ENCODE measurements at regions not wholly inside any gene's neighbourhood (a gene's known extent, or its start where the extent isn't known, plus 50 kb on each side); places are given as distances from the start of the nearest gene placed in this dataset.

DNA sequence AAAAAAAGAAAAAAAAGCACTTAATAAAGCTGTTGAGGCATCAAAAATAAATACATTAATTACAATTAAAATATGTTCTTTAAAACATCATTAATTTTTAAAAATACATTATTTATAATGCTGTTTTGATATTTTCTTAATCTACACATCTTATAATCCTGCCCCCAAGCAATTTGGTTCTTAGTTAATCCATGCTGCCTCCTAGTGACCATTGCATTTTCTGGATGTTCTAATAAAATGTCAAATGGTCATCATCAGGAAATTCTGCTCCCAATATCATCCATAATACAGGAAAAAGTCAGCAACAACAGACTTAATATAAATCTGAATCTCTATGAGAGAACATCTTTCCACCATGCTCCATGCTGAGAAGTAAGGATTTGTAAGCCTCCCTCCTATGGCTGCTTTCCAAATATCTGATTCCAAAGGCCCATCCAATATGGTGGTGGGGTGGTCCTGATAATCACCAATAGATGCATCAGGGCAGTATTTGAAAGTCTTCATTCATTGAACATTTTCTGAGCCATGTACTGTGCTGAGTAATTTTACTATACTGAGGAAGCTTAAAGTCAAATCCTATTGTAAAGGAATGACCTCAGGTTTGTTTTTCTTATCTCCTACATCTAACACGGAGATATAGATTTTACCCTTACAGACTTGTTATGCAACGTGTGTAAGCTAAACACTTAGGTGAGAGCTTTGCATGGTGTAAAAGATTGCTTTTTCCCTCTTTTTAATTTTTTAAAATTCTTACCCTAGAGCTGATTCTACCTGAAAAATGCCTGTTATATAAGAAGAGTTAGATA is 124.7 kb upstream of the BMAL1 start:
- peak in 2 of 4 experiments; percentile 33 to 44 for DNase-seq (ENCODE audit: extremely low read depth in 1 of 4, low spot score in 3 of 4)
- H3K4me1 ChIP-seq (replicated peaks in 1 of 2; ENCODE audit: control insufficient read depth in 2 of 2, insufficient read depth in 2 of 2, low read length in 2 of 2): no peaks in the 10 kb centered on the region
- ChIA-PET POLR2A (interaction anchor here (0.7 kb wide), 1 partner anchor 15 kb away, joined by 3 read pairs; no protein-coding TSS in a partner anchor), CTCF (ENCODE audit: low intra/inter-chr PET ratio) (interaction anchor here (1.0 to 2.6 kb wide), 3 partner anchors 188 to 567 kb away, joined by 3 to 16 read pairs (median 5); no protein-coding TSS in a partner anchor)
- H3K9ac ChIP-seq (ENCODE audit: insufficient read depth in 1 of 2, low read depth in 2 of 2, low read length in 2 of 2): no peak overlapping the region
- WGBS (ENCODE audit: insufficient coverage, low coverage, missing lambda C conversion rate): 5% methylated on average over 2 of the region's 2 CpGs
- H3K27ac ChIP-seq (ENCODE audit: extremely low read depth, low read depth, low read length): no peak overlapping the region
- no peaks in the 10 kb centered on the region for H3K36me3 ChIP-seq (ENCODE audit: control insufficient read depth, insufficient read depth, low read length)
- no peaks in the 10 kb centered on the region for H3K27me3 ChIP-seq (ENCODE audit: control insufficient read depth in 2 of 2, insufficient read depth in 2 of 2, low read length in 2 of 2)
- no peak overlapping the region for H3K4me2 ChIP-seq (ENCODE audit: insufficient read depth, low read length)
- no peaks in the 10 kb centered on the region for H3K9me1 ChIP-seq (ENCODE audit: control insufficient read depth, insufficient read depth, low read length)
- no peak overlapping the region for H3K4me3 ChIP-seq
- peak; percentile 51 for FAIRE-seq
- no peaks in the 10 kb centered on the region for H4K20me1 ChIP-seq (replicated peaks; ENCODE audit: control insufficient read depth, insufficient read depth, low read length)
- no peaks in the 10 kb centered on the region for H3K79me2 ChIP-seq (ENCODE audit: control insufficient read depth, insufficient read depth, low read length)
- H3K9me3 ChIP-seq (replicated peaks; ENCODE audit: control insufficient read depth, insufficient read depth, low read depth, low read length): no peaks in the 10 kb centered on the region
- no peak overlapping the region for H2AFZ ChIP-seq (ENCODE audit: low read depth, low read length)
- in situ Hi-C loops (cut with MboI) (no loop called here), intact Hi-C loops (cut with micrococcal nuclease) (loop anchor here (1.0 to 2.0 kb wide), 2 partner anchors 136 to 189 kb away; no protein-coding TSS in a partner anchor)
- no TSS peak for BruUV-seq (replicated peaks)
- 0 out of 3 replicates have a peak, but pooled peaks have one; percentile 37 for ATAC-seq
- no peak for TF ChIP-seq CBX5 (IDR thresholded peaks at IDR 0.05; ENCODE audit: borderline replicate concordance, low read depth)
- TF ChIP-seq RAD21 (CRISPR knock-in tag; conservative IDR thresholded peaks at IDR 0.05 in 1 of 2, IDR thresholded peaks at IDR 0.05 in 1 of 2): peak; percentile 74 to 84
- no peak for TF ChIP-seq SMARCB1 (IDR thresholded peaks at IDR 0.05; ENCODE audit: insufficient read length, low read depth)
- TF ChIP-seq, protein P1, sequence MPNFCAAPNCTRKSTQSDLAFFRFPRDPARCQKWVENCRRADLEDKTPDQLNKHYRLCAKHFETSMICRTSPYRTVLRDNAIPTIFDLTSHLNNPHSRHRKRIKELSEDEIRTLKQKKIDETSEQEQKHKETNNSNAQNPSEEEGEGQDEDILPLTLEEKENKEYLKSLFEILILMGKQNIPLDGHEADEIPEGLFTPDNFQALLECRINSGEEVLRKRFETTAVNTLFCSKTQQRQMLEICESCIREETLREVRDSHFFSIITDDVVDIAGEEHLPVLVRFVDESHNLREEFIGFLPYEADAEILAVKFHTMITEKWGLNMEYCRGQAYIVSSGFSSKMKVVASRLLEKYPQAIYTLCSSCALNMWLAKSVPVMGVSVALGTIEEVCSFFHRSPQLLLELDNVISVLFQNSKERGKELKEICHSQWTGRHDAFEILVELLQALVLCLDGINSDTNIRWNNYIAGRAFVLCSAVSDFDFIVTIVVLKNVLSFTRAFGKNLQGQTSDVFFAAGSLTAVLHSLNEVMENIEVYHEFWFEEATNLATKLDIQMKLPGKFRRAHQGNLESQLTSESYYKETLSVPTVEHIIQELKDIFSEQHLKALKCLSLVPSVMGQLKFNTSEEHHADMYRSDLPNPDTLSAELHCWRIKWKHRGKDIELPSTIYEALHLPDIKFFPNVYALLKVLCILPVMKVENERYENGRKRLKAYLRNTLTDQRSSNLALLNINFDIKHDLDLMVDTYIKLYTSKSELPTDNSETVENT (CRISPR knock-in tag; IDR thresholded peaks at IDR 0.05): no peak
- TF ChIP-seq SMC3 (conservative IDR thresholded peaks at IDR 0.05; ENCODE audit: insufficient read depth, low read depth, low read length): peak; percentile 54
- TF ChIP-seq, protein P2, sequence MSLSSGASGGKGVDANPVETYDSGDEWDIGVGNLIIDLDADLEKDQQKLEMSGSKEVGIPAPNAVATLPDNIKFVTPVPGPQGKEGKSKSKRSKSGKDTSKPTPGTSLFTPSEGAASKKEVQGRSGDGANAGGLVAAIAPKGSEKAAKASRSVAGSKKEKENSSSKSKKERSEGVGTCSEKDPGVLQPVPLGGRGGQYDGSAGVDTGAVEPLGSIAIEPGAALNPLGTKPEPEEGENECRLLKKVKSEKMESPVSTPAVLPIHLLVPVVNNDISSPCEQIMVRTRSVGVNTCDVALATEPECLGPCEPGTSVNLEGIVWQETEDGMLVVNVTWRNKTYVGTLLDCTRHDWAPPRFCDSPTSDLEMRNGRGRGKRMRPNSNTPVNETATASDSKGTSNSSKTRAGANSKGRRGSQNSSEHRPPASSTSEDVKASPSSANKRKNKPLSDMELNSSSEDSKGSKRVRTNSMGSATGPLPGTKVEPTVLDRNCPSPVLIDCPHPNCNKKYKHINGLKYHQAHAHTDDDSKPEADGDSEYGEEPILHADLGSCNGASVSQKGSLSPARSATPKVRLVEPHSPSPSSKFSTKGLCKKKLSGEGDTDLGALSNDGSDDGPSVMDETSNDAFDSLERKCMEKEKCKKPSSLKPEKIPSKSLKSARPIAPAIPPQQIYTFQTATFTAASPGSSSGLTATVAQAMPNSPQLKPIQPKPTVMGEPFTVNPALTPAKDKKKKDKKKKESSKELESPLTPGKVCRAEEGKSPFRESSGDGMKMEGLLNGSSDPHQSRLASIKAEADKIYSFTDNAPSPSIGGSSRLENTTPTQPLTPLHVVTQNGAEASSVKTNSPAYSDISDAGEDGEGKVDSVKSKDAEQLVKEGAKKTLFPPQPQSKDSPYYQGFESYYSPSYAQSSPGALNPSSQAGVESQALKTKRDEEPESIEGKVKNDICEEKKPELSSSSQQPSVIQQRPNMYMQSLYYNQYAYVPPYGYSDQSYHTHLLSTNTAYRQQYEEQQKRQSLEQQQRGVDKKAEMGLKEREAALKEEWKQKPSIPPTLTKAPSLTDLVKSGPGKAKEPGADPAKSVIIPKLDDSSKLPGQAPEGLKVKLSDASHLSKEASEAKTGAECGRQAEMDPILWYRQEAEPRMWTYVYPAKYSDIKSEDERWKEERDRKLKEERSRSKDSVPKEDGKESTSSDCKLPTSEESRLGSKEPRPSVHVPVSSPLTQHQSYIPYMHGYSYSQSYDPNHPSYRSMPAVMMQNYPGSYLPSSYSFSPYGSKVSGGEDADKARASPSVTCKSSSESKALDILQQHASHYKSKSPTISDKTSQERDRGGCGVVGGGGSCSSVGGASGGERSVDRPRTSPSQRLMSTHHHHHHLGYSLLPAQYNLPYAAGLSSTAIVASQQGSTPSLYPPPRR (CRISPR knock-in tag; IDR thresholded peaks at IDR 0.05; ENCODE audit: borderline replicate concordance): no peak
- TF ChIP-seq ZNF174 (CRISPR knock-in tag; IDR thresholded peaks at IDR 0.05): no peak
- no peak for TF ChIP-seq JUN (IDR thresholded peaks at IDR 0.05; ENCODE audit: borderline replicate concordance, low read depth, low read length)
- no peak for TF ChIP-seq JUN (CRISPR knock-in tag; IDR thresholded peaks at IDR 0.05; ENCODE audit: borderline replicate concordance)
- TF ChIP-seq, protein P3, sequence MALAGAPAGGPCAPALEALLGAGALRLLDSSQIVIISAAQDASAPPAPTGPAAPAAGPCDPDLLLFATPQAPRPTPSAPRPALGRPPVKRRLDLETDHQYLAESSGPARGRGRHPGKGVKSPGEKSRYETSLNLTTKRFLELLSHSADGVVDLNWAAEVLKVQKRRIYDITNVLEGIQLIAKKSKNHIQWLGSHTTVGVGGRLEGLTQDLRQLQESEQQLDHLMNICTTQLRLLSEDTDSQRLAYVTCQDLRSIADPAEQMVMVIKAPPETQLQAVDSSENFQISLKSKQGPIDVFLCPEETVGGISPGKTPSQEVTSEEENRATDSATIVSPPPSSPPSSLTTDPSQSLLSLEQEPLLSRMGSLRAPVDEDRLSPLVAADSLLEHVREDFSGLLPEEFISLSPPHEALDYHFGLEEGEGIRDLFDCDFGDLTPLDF (CRISPR knock-in tag; IDR thresholded peaks at IDR 0.05): no peak
